DOHH2 (cell line): ENCODE measurements at regions not wholly inside any gene's neighbourhood (a gene's known extent, or its start where the extent isn't known, plus 50 kb on each side); places are given as distances from the start of the nearest gene placed in this dataset.

ENCODE experiments used
- H3F3A ChIP-seq: fragments of 200-600 bp; sonication (generic), shearing (Covaris generic); 2 replicates; pipeline ENCODE4 v1.6.0; 2016; ENCODE audit warnings: antibody characterized with exemption, mild to moderate bottlenecking; ENCODE audit not compliant: control insufficient read depth, insufficient read depth
- H3K27ac ChIP-seq: fragments of 200-600 bp; sonication (generic); 2 replicates; pipeline ENCODE4 v1.5.1; 2014; ENCODE audit warnings: low read depth, mild to moderate bottlenecking, low read length, moderate library complexity
- H3K27me3 ChIP-seq: fragments of 200-600 bp; sonication (generic); 2 replicates; pipeline ENCODE4 v1.6.1; 2014; ENCODE audit warnings: mild to moderate bottlenecking, low read length, mixed read lengths; ENCODE audit not compliant: control insufficient read depth
- H3K36me3 ChIP-seq: fragments of 200-600 bp; sonication (generic); 2 replicates; pipeline ENCODE4 v1.6.1; 2014; ENCODE audit warnings: mild to moderate bottlenecking, low read length, moderate library complexity, mixed read lengths; ENCODE audit not compliant: control insufficient read depth
- H3K4me1 ChIP-seq: fragments of 200-600 bp; sonication (generic); 2 replicates; pipeline ENCODE4 v1.6.1; 2014; ENCODE audit warnings: mild to moderate bottlenecking, low read length, mixed read lengths; ENCODE audit not compliant: control insufficient read depth
- H3K4me2 ChIP-seq: fragments of 200-600 bp; sonication (generic); 2 replicates; pipeline ENCODE4 v1.6.0; 2014; ENCODE audit warnings: mild to moderate bottlenecking, low read length, moderate library complexity
- H3K4me3 ChIP-seq: fragments of 200-600 bp; sonication (generic); 2 replicates; pipeline ENCODE4 v1.5.1; 2014; ENCODE audit warnings: mild to moderate bottlenecking, low read length, mixed read lengths
- H3K79me2 ChIP-seq: fragments of 200-600 bp; sonication (generic); 2 replicates; pipeline ENCODE4 v1.6.1; 2014; ENCODE audit warnings: mild to moderate bottlenecking, low read length, mixed read lengths; ENCODE audit not compliant: control insufficient read depth
- H3K9me2 ChIP-seq: fragments of 200-600 bp; sonication (generic); replicated peaks from 2 replicates; pipeline ENCODE4 v1.6.1; 2014; ENCODE audit warnings: mild to moderate bottlenecking, low read length, mixed read lengths; ENCODE audit not compliant: control insufficient read depth
- H3K9me3 ChIP-seq: fragments of 200-600 bp; sonication (generic); 2 replicates; pipeline ENCODE4 v1.6.1; 2014; ENCODE audit warnings: antibody characterized with exemption, low read length, mixed read lengths; ENCODE audit not compliant: control insufficient read depth, insufficient read depth
- H4K20me1 ChIP-seq: fragments of 200-600 bp; sonication (generic); 2 replicates; pipeline ENCODE4 v1.6.0; 2014; ENCODE audit warnings: low read depth, mild to moderate bottlenecking, antibody characterized with exemption, low read length, moderate library complexity; ENCODE audit not compliant: control insufficient read depth, insufficient read depth
- CTCF ChIP-seq: fragments of 200-600 bp; sonication (generic); IDR thresholded peaks from one replicate; pipeline ENCODE4 v1.5.1; 2014; ENCODE audit warnings: antibody characterized with exemption, mild to moderate bottlenecking, low read depth, low read length; ENCODE audit not compliant: poor library complexity, severe bottlenecking
- EZH2phosphoT487 ChIP-seq: fragments of 200-600 bp; sonication (generic); IDR thresholded peaks from 2 replicates; pipeline ENCODE4 v1.6.1; 2017; ENCODE audit warnings: borderline replicate concordance, mild to moderate bottlenecking, antibody characterized with exemption, low read length, moderate library complexity, mixed read lengths

GRCh38 chr4:11514779-11515419 lies 86.2 kb upstream of the HS3ST1 start:
- TF ChIP-seq CTCF (no peak), EZH2phosphoT487 (no peak)
- H3K9me2 ChIP-seq, result no peaks in the 10 kb centered on the region
- peaks cover 7% of the 10 kb centered on the region for H3K27me3 ChIP-seq
- no peaks in the 10 kb centered on the region for H3K4me1 ChIP-seq
- no peak overlapping the region for H3K4me2 ChIP-seq
- no peak overlapping the region for H3K27ac ChIP-seq
- no peak overlapping the region for H3K4me3 ChIP-seq
- no peaks in the 10 kb centered on the region for H3K36me3 ChIP-seq
- H3F3A ChIP-seq, result no peaks in the 10 kb centered on the region
- H4K20me1 ChIP-seq, result no peaks in the 10 kb centered on the region
- no peaks in the 10 kb centered on the region for H3K9me3 ChIP-seq
- no peaks in the 10 kb centered on the region for H3K79me2 ChIP-seq

- no peaks in the 10 kb centered on the region for H3K4me1 ChIP-seq
- H3K4me2 ChIP-seq, result no peak overlapping the region
- no peaks in the 10 kb centered on the region for H3K9me3 ChIP-seq
- H3K9me2 ChIP-seq, result no peaks in the 10 kb centered on the region
- H3K4me3 ChIP-seq, result no peak overlapping the region
- no peaks in the 10 kb centered on the region for H3K36me3 ChIP-seq
- no peaks in the 10 kb centered on the region for H4K20me1 ChIP-seq
- no peak for TF ChIP-seq EZH2phosphoT487
- TF ChIP-seq CTCF, result no peak
- peaks cover 7% of the 10 kb centered on the region for H3K27me3 ChIP-seq
- no peak overlapping the region for H3K27ac ChIP-seq
- no peaks in the 10 kb centered on the region for H3F3A ChIP-seq
- no peaks in the 10 kb centered on the region for H3K79me2 ChIP-seq
Observed at GRCh38 chr4:11514003-11514402, 85.3 kb upstream of the HS3ST1 start.

DNA sequence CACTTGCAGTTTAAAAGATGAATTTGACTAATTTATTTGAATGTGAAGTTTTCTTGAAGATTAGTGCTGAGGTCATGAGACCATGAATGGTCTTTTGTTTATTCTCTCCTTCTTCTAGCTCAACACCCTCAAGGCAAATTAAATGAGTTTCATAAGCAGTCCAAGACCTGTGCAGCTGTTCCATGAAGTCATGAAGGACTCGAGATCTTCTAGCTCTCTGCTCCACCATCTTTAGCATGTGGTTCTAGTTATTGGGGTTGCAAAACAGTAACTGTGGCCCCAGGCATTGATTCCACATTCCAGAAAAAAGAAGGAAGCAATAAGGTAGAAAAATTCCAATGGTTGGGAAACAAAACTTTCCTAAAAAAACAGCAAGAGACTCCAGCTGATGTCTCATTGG lies 84.2 kb upstream of the HS3ST1 start:
- H3K4me1 ChIP-seq, result no peaks in the 10 kb centered on the region
- no peak overlapping the region for H3K4me3 ChIP-seq
- no peak overlapping the region for H3K27ac ChIP-seq
- H3K4me2 ChIP-seq, result no peak overlapping the region
- no peaks in the 10 kb centered on the region for H3K36me3 ChIP-seq
- no peaks in the 10 kb centered on the region for H4K20me1 ChIP-seq
- no peaks in the 10 kb centered on the region for H3F3A ChIP-seq
- no peaks in the 10 kb centered on the region for H3K79me2 ChIP-seq
- H3K27me3 ChIP-seq, result peaks cover 7% of the 10 kb centered on the region
- TF ChIP-seq CTCF, result no peak
- TF ChIP-seq EZH2phosphoT487, result no peak
- H3K9me3 ChIP-seq, result no peaks in the 10 kb centered on the region
- H3K9me2 ChIP-seq, result no peaks in the 10 kb centered on the region
